ENCODE measurements at regions not wholly inside any gene's neighbourhood (a gene's known extent, or its start where the extent isn't known, plus 50 kb on each side); places are given as distances from the start of the nearest gene placed in this dataset.

GRCh38 chr5:2013301-2014057, 130.8 kb upstream of the IRX4 start:
- no peak overlapping the region for H2AFZ ChIP-seq (ENCODE audit: low read depth, low read length)
- no peak for DNase-seq (ENCODE audit: low read depth)
- Mint-ChIP-seq H3K4me1 (ENCODE audit: low read depth, unreplicated experiment) (peaks cover 3% of the 10 kb centered on the region), H3K27ac (ENCODE audit: unreplicated experiment) (no peak overlapping the region), H3K4me3 (ENCODE audit: unreplicated experiment) (no peak overlapping the region), H3K36me3 (ENCODE audit: low read depth, unreplicated experiment) (no peaks in the 10 kb centered on the region), H3K27me3 (ENCODE audit: low read depth, unreplicated experiment) (peaks cover 59% of the 10 kb centered on the region), H3K9me3 (ENCODE audit: unreplicated experiment) (no peaks in the 10 kb centered on the region)
- TF ChIP-seq CTCF (IDR thresholded peaks at IDR 0.05; ENCODE audit: insufficient read depth, low read depth, low read length), result no peak
- TF ChIP-seq EZH2 (IDR thresholded peaks at IDR 0.05; ENCODE audit: insufficient read depth, low read length), result no peak
- no peaks in the 10 kb centered on the region for H3K9me3 ChIP-seq (ENCODE audit: insufficient read depth, low read depth, low read length)
- H3K36me3 ChIP-seq (ENCODE audit: insufficient read depth, low read length), result no peaks in the 10 kb centered on the region
- no peak overlapping the region for H3K27ac ChIP-seq (ENCODE audit: low read depth, low read length)
- no peak overlapping the region for H3K4me2 ChIP-seq (ENCODE audit: low read length)
- no peaks in the 10 kb centered on the region for H4K20me1 ChIP-seq (ENCODE audit: insufficient read depth, low read length)
- no peaks in the 10 kb centered on the region for H3K27me3 ChIP-seq (ENCODE audit: insufficient read depth, low read length)
- no peak overlapping the region for H3K4me3 ChIP-seq (ENCODE audit: insufficient read depth, low read depth, low read length)
- no peaks in the 10 kb centered on the region for H3K4me1 ChIP-seq (ENCODE audit: insufficient read depth, low read length)
- no peaks in the 10 kb centered on the region for H3K79me2 ChIP-seq (ENCODE audit: insufficient read depth, low read length)
- no peak overlapping the region for H3K9ac ChIP-seq (ENCODE audit: low read length)
- FAIRE-seq, result no peak

- no peak for FAIRE-seq
- no peak overlapping the region for H3K27ac ChIP-seq (ENCODE audit: low read depth, low read length)
- DNase-seq (ENCODE audit: low read depth), result no peak
Observed at GRCh38 chr5:2012885-2013284, 130.2 kb upstream of the IRX4 start.

More at GRCh38 chr5:2012885-2013284, 130.2 kb upstream of the IRX4 start:
- Mint-ChIP-seq H3K27ac (ENCODE audit: unreplicated experiment) (no peak overlapping the region), H3K4me1 (ENCODE audit: low read depth, unreplicated experiment) (no peaks in the 10 kb centered on the region), H3K27me3 (ENCODE audit: low read depth, unreplicated experiment) (peaks cover 63% of the 10 kb centered on the region), H3K36me3 (ENCODE audit: low read depth, unreplicated experiment) (no peaks in the 10 kb centered on the region), H3K9me3 (ENCODE audit: unreplicated experiment) (no peaks in the 10 kb centered on the region), H3K4me3 (ENCODE audit: unreplicated experiment) (no peak overlapping the region)
- Histone ChIP-seq H3K79me2 (ENCODE audit: insufficient read depth, low read length) (no peaks in the 10 kb centered on the region), H4K20me1 (ENCODE audit: insufficient read depth, low read length) (no peaks in the 10 kb centered on the region), H3K9me3 (ENCODE audit: insufficient read depth, low read depth, low read length) (no peaks in the 10 kb centered on the region), H3K27me3 (ENCODE audit: insufficient read depth, low read length) (no peaks in the 10 kb centered on the region), H3K4me1 (ENCODE audit: insufficient read depth, low read length) (no peaks in the 10 kb centered on the region), H3K4me3 (ENCODE audit: insufficient read depth, low read depth, low read length) (no peak overlapping the region), H3K9ac (ENCODE audit: low read length) (no peak overlapping the region), H3K36me3 (ENCODE audit: insufficient read depth, low read length) (no peaks in the 10 kb centered on the region), H3K4me2 (ENCODE audit: low read length) (no peak overlapping the region), H2AFZ (ENCODE audit: low read depth, low read length) (no peak overlapping the region)
- TF ChIP-seq CTCF (IDR thresholded peaks at IDR 0.05; ENCODE audit: insufficient read depth, low read depth, low read length), result no peak
- no peak for TF ChIP-seq EZH2 (IDR thresholded peaks at IDR 0.05; ENCODE audit: insufficient read depth, low read length)

Data from astrocyte (in vitro differentiated cells and primary cell).